ENCODE measurements at regions not wholly inside any gene's neighbourhood (a gene's known extent, or its start where the extent isn't known, plus 50 kb on each side); places are given as distances from the start of the nearest gene placed in this dataset.

DNA sequence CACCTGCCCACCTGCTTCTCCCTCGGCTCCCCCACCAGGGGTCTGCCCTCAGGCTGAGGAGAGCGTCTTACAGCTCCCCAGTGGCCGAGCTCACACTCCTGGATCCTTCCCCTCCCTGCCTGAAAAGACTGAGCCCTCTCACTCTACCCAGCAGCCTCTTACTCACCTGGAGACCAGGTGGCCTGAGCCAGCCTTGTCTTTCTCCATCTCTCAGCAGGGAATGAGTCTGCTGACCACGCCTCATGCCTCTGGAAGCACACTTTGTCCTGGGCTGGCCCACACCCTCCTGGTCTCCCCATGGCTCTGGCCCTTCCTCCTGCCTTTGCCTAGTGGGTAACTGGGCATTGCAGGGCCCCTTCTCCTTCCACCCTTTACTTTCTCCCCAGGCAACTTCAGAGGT is 177.2 kb downstream of the ENGASE start:
- Mint-ChIP-seq H3K4me1 (ENCODE audit: low read depth) (no peaks in the 10 kb centered on the region), H3K9me3 (no peaks in the 10 kb centered on the region), H3K27me3 (ENCODE audit: low read depth) (peaks cover 5% of the 10 kb centered on the region), H3K36me3 (ENCODE audit: low read depth) (no peaks in the 10 kb centered on the region), H3K27ac (no peak overlapping the region), H3K4me3 (no peak overlapping the region)

DNA sequence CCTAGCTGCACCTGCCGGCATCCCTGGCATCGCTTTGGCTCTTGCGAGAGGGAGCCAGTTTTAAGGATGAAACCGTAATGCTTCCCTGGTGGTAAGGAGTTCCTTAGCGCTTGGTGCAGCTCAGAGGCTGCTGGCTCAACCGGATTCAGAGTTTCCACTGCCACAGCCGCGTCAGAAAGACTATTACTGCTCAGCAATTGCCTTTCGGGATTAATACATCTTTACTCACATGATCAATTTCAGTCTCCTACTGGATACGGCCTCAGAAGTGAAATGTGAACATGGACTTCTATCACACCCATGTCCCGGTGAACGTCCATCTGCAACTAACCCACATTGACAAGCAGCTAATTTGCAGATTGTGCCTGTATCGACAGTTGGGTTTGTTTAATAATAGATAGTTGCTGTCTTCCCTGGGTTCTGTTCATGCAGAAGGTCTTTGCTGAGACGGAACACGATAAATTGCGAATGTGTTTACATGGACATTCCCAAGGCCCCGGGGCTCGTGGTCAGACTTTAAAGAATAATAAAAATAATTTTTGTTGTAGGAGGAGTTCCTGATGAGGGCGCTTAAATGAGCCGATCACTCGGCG is 175.4 kb downstream of the ENGASE start:
- Mint-ChIP-seq H3K4me3 (no peak overlapping the region), H3K27me3 (ENCODE audit: low read depth) (peaks cover 5% of the 10 kb centered on the region), H3K4me1 (ENCODE audit: low read depth) (no peaks in the 10 kb centered on the region), H3K9me3 (no peaks in the 10 kb centered on the region), H3K36me3 (ENCODE audit: low read depth) (no peaks in the 10 kb centered on the region), H3K27ac (no peak overlapping the region)

- Mint-ChIP-seq H3K4me1 (ENCODE audit: low read depth) (no peaks in the 10 kb centered on the region), H3K27ac (no peak overlapping the region), H3K4me3 (no peak overlapping the region), H3K36me3 (ENCODE audit: low read depth) (no peaks in the 10 kb centered on the region), H3K9me3 (no peaks in the 10 kb centered on the region), H3K27me3 (ENCODE audit: low read depth) (peaks cover 5% of the 10 kb centered on the region)
Observed at GRCh38 chr17:79248843-79249493, 174.3 kb downstream of the ENGASE start.

DNA sequence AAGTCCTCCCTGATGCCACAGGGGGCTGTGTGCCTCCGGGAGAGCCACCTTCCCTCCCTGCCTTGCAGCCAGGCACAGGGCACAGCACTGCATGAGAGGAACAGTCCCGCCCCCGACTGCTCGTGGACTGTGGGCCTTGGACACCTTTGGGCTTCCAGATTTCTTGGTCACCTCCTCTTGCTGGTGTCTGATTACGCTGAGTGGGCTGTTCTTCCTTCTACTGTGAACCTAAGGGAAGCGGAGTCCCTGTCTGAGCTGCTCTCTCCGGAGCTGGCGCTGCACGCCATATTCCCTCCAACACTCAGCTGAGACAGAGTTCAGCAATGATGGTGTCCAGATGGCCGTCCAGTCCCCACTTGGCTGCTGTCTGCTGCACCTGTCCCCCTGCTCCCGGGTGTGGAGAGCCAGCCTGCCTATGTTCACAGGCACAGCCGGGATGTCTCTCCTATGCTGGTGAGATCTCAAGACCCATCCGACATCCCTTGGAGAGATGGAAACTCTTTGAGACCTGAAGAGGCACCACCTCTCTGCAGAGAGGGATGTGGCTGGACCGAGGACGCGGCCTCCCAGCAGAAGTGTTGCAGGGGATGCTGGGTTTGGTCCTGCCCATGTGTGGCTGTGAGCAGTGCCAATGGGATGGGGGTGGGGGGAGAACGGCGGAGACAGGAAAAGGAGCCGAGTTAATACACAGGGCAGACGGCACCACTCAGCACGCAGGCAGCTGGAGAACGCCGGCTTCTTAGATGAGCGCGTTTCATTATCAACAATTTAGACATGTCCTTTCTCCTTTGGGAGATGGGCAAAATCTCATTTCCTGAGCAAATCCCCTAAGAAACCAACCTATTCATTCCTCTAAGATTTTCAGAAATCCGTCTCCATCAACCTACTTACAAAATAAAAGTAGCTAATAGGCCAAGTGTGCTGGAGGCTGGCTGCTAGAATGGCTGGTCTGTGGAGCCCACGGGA is 171.9 kb downstream of the ENGASE start:
- Mint-ChIP-seq H3K27ac (no peak overlapping the region), H3K4me3 (no peak overlapping the region), H3K9me3 (no peaks in the 10 kb centered on the region), H3K27me3 (ENCODE audit: low read depth) (no peaks in the 10 kb centered on the region), H3K4me1 (ENCODE audit: low read depth) (no peaks in the 10 kb centered on the region), H3K36me3 (ENCODE audit: low read depth) (no peaks in the 10 kb centered on the region)

DNA sequence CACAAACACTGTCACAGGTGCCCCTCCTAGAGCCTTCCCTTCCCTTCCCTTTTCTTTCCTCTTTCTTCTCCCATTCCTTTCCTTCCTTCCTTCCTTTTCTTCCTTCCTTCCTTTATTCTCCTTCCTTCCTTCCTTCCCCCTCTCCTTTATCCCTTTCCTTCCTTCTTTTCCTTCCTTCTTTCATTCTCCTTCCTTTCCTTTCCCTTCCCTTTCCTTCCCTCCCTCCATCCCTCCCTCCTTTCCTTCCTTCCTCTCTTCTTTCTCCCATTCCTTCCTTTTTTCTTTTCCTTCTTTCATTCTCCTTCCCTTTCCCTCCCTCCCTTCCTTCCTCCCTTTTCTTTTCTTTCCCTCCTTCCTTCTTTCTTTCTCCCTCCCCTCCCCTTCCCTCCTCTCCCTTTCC is 170.0 kb downstream of the ENGASE start:
- H3K4me1 Mint-ChIP-seq (ENCODE audit: low read depth), result no peaks in the 10 kb centered on the region
- no peak overlapping the region for H3K27ac Mint-ChIP-seq
- H3K36me3 Mint-ChIP-seq (ENCODE audit: low read depth), result no peaks in the 10 kb centered on the region
- no peak overlapping the region for H3K4me3 Mint-ChIP-seq
- no peaks in the 10 kb centered on the region for H3K27me3 Mint-ChIP-seq (ENCODE audit: low read depth)
- no peaks in the 10 kb centered on the region for H3K9me3 Mint-ChIP-seq

GRCh38 chr17:79243996-79244395 is 169.4 kb downstream of the ENGASE start:
- no peak overlapping the region for H3K27ac Mint-ChIP-seq
- H3K4me1 Mint-ChIP-seq (ENCODE audit: low read depth), result no peaks in the 10 kb centered on the region
- no peaks in the 10 kb centered on the region for H3K27me3 Mint-ChIP-seq (ENCODE audit: low read depth)
- H3K4me3 Mint-ChIP-seq, result no peak overlapping the region
- H3K36me3 Mint-ChIP-seq (ENCODE audit: low read depth), result no peaks in the 10 kb centered on the region
- no peaks in the 10 kb centered on the region for H3K9me3 Mint-ChIP-seq

DNA sequence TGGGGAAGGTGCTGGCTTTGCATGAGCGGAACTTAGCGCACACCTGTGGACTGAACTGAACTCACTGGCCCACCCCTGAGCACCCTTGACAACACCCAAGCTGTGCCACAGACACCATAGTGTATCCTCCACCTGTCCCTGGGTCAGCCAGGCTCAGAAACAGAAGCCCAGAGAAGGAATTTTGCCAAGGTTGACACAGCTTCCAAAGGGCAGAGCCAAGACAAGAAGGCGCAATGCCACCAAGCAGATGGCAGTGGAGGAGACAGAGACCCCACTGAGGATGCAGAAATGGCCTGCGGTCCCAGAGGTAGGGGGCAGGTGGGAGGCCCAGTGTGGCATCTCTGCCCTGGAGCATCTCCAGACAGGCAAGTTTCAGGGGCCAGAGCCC is 169.0 kb downstream of the ENGASE start:
- Mint-ChIP-seq H3K27ac (no peak overlapping the region), H3K9me3 (no peaks in the 10 kb centered on the region), H3K4me3 (no peak overlapping the region), H3K4me1 (ENCODE audit: low read depth) (no peaks in the 10 kb centered on the region), H3K36me3 (ENCODE audit: low read depth) (no peaks in the 10 kb centered on the region), H3K27me3 (ENCODE audit: low read depth) (no peaks in the 10 kb centered on the region)

DNA sequence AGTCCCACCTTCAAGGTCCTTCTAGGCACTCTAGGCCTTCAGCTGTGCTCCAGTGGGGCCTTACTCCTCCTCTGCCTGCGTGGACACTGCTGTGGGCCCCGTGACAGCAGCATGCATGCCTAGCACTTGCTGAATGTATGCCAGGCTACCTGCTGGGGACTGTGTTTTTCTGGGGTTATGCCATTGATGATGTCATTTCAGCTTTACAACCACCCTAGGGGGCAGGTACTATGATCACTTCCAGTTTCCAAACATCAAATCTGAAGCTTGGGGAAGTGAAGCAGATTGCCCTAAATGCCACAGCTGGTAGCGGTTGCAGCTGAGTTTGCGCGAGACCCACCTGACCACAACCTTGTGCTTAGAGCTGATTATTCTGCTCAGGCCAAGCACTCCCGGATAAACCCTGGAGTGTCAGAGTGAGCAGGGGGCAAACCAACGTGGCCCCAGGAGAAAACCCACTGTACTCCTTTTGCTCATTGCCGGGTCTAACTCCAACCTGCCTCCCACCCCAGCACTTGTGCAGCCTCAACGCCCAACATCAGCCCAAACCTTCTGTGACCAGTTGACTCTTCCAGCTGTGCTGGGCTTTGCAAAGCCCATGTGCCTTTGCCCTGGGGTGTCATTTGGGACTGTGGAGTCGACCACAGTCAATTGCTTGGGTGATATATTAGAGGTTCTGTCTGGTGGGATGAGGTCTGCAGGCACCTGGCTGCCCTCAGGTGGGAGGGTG is 168.4 kb downstream of the ENGASE start:
- no peak overlapping the region for H3K4me3 Mint-ChIP-seq
- H3K27ac Mint-ChIP-seq, result no peak overlapping the region
- H3K9me3 Mint-ChIP-seq, result no peaks in the 10 kb centered on the region
- H3K27me3 Mint-ChIP-seq (ENCODE audit: low read depth), result no peaks in the 10 kb centered on the region
- H3K36me3 Mint-ChIP-seq (ENCODE audit: low read depth), result no peaks in the 10 kb centered on the region
- no peaks in the 10 kb centered on the region for H3K4me1 Mint-ChIP-seq (ENCODE audit: low read depth)

- Mint-ChIP-seq H3K36me3 (ENCODE audit: low read depth) (no peaks in the 10 kb centered on the region), H3K27ac (no peak overlapping the region), H3K27me3 (ENCODE audit: low read depth) (no peaks in the 10 kb centered on the region), H3K4me3 (no peak overlapping the region), H3K4me1 (ENCODE audit: low read depth) (no peaks in the 10 kb centered on the region), H3K9me3 (no peaks in the 10 kb centered on the region)
Observed at GRCh38 chr17:79242393-79242792, 167.8 kb downstream of the ENGASE start.

GRCh38 chr17:79241616-79242015 is 167.0 kb downstream of the ENGASE start:
- Mint-ChIP-seq H3K27ac (no peak overlapping the region), H3K4me3 (no peak overlapping the region), H3K9me3 (no peaks in the 10 kb centered on the region), H3K4me1 (ENCODE audit: low read depth) (no peaks in the 10 kb centered on the region), H3K36me3 (ENCODE audit: low read depth) (no peaks in the 10 kb centered on the region), H3K27me3 (ENCODE audit: low read depth) (no peaks in the 10 kb centered on the region)

- H3K4me1 Mint-ChIP-seq (ENCODE audit: low read depth), result no peaks in the 10 kb centered on the region
- no peak overlapping the region for H3K4me3 Mint-ChIP-seq
- no peak overlapping the region for H3K27ac Mint-ChIP-seq
- no peaks in the 10 kb centered on the region for H3K9me3 Mint-ChIP-seq
- H3K36me3 Mint-ChIP-seq (ENCODE audit: low read depth), result no peaks in the 10 kb centered on the region
- no peaks in the 10 kb centered on the region for H3K27me3 Mint-ChIP-seq (ENCODE audit: low read depth)
Observed at GRCh38 chr17:79239205-79239604, 164.6 kb downstream of the ENGASE start.

GRCh38 chr17:79237448-79238053 is 162.9 kb downstream of the ENGASE start:
- Mint-ChIP-seq H3K9me3 (no peaks in the 10 kb centered on the region), H3K4me3 (no peak overlapping the region), H3K36me3 (ENCODE audit: low read depth) (no peaks in the 10 kb centered on the region), H3K27me3 (ENCODE audit: low read depth) (no peaks in the 10 kb centered on the region), H3K4me1 (ENCODE audit: low read depth) (no peaks in the 10 kb centered on the region), H3K27ac (no peak overlapping the region)

DNA sequence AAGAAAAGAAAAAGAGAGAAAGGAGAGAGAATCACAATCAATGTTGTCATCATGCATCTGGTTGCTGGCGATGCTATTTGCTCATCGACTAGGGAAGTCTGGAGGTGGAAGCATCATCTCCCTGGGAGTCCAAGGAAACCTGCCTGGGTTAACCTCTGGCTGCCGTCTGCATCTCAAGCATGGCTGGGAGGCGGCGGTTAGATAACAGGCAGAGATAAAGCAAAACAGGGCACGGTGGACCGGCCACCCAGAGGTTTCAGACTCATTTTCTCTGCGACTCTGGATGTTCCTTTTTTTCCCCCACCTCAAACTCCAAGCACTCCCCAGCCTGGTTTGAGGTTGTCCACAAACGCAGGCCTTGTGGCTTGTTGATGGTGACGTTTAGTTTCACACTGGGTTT is 161.2 kb downstream of the ENGASE start:
- Mint-ChIP-seq H3K27ac (no peak overlapping the region), H3K9me3 (no peaks in the 10 kb centered on the region), H3K36me3 (ENCODE audit: low read depth) (no peaks in the 10 kb centered on the region), H3K27me3 (ENCODE audit: low read depth) (peaks cover 3% of the 10 kb centered on the region), H3K4me3 (no peak overlapping the region), H3K4me1 (ENCODE audit: low read depth) (no peaks in the 10 kb centered on the region)

GRCh38 chr17:79233916-79234551 is 159.4 kb downstream of the ENGASE start:
- no peak overlapping the region for H3K27ac Mint-ChIP-seq
- no peaks in the 10 kb centered on the region for H3K9me3 Mint-ChIP-seq
- H3K36me3 Mint-ChIP-seq (ENCODE audit: low read depth), result no peaks in the 10 kb centered on the region

More at GRCh38 chr17:79233916-79234551, 159.4 kb downstream of the ENGASE start:
- no peaks in the 10 kb centered on the region for H3K4me1 Mint-ChIP-seq (ENCODE audit: low read depth)
- peaks cover 3% of the 10 kb centered on the region for H3K27me3 Mint-ChIP-seq (ENCODE audit: low read depth)
- no peak overlapping the region for H3K4me3 Mint-ChIP-seq

All from T-helper 1 cell treated with Interleukin-12 subunit alpha and Interleukin-12 subunit beta and Interleukin-4 antibody, amounts not matched to agents 30 μg/mL and 1 μg/mL, for 36 hours (primary cell).